GM19035 (cell line): ENCODE measurements at regions not wholly inside any gene's neighbourhood (a gene's known extent, or its start where the extent isn't known, plus 50 kb on each side); places are given as distances from the start of the nearest gene placed in this dataset.
"Not testable (repeated sequence)": the region's sequence is repeated elsewhere in the genome, so short reads cannot be mapped to it uniquely, and the experiment has no call there.

Experiments used
- ATAC-seq: cut with Tn5 transposase; IDR thresholded peaks from one replicate; pipeline ENCODE4 v1.9.1; 2021; ENCODE audit not compliant: unreplicated experiment

GRCh38 chr1:79945391-79945790, 938.9 kb upstream of the ADGRL4 start:
- ATAC-seq: no peak

GRCh38 chr1:79929356-79929755, 922.8 kb upstream of the ADGRL4 start:
- ATAC-seq: no peak

GRCh38 chr1:79928901-79929300, 922.4 kb upstream of the ADGRL4 start:
- no peak for ATAC-seq

GRCh38 chr1:79920960-79921669, 914.6 kb upstream of the ADGRL4 start:
- no peak for ATAC-seq

DNA sequence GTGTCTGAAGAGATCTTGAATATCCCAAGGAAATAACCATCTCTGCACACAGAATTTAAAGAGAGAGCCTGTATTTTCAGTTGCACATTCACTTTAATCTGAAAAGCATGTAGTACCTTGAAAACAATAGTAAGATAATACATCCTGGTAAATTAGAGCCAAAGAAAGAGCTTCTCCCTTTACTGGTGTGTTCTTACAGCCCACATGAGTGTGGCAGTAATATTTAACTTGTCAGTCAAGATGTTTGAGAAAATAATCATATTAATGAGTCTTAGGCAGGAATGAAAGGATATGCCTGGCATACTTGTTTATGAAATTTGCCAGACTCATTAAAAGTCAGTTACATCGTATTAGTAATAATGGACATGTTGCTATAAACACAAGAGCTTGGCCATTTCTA, 908.4 kb upstream of the ADGRL4 start:
- ATAC-seq: no peak

GRCh38 chr1:79912813-79913212, 906.3 kb upstream of the ADGRL4 start:
- ATAC-seq: no peak

DNA sequence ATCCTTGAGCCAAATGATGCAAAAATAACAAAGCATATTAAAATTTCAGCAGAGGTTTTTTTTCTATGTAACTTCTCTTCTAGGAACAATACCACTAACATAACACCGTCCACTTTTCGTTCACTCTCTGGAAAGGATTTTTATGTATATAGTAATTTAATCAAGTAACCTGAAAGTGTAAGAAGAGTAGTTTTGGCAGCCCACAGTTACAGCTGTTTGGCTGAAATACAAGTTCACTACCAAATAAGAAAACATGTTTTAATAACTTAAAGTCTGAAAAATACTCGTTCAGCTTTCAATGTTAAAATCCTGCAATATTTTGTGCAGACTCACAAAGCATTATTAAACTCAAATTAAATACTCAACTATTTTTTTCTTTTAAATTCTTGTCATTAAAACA, 896.8 kb upstream of the ADGRL4 start:
- no peak for ATAC-seq

DNA sequence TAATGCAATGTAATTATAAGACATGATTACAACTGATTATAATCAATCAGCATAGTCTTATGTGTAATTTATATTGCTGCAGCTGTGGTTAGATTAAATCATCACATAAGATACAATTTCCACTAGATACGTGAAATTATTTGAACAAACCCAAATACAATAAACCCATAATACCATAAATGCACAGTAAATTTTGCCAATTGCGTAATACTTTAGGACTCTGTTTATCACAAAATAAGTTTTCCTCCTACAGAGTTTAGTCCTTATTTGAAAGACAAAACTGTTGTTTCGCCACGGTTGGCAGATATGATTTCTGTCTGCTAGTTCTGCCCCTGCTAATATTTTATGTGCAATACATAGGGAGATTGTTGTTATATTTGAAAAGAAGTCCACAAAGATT, 895.9 kb upstream of the ADGRL4 start:
- no peak for ATAC-seq

DNA sequence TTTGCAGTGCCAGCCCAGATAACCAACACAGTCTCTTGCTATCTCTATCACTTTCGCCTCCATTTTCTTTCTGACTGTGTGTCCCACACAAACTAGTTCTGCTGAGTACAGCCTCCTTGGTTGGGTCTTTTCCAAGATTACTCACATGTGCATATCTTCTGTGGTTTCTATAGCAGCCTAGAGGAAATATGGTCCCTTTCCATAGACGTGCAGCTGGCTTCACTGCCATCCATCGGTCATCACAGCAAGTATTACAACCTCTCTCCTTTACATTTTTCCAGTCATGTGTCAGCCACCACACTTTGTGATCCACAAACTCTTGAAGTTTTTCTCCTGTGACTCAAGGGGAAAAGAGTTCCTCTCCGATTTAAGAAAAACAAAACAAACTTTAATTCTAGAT, 893.4 kb upstream of the ADGRL4 start:
- ATAC-seq: no peak

- ATAC-seq: no peak
Measured at GRCh38 chr1:79896140-79896539, 889.6 kb upstream of the ADGRL4 start.

GRCh38 chr1:79895573-79895972, 889.0 kb upstream of the ADGRL4 start:
- no peak for ATAC-seq

- ATAC-seq: not testable (repeated sequence)
Measured at GRCh38 chr1:79894129-79894528, 887.6 kb upstream of the ADGRL4 start.

DNA sequence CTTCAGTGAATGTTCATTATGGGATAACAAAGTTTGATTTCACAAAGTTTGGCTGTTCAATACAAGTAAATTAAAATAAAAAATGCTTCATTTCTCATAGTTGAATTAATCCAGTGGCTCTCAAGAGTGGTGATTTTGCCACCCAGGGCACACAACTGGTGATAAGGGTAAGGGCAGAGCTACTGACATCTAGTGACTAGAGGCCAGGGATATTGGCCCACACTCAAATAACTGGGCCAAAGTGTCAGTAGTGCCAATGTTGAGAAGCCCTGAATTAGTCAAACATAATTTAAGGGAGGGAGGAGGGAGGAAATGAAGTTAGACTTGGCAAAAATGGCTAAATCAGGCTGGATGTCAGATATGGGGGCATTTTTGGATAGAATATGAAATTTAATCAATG, 880.5 kb upstream of the ADGRL4 start:
- ATAC-seq: no peak

- no peak for ATAC-seq
Measured at GRCh38 chr1:79885101-79885500, 878.6 kb upstream of the ADGRL4 start.

- ATAC-seq: no peak
Measured at GRCh38 chr1:79877086-79877485, 870.6 kb upstream of the ADGRL4 start.

GRCh38 chr1:79875187-79875586, 868.7 kb upstream of the ADGRL4 start:
- ATAC-seq: no peak

- no peak for ATAC-seq
Measured at GRCh38 chr1:79874289-79874688, 867.8 kb upstream of the ADGRL4 start.

DNA sequence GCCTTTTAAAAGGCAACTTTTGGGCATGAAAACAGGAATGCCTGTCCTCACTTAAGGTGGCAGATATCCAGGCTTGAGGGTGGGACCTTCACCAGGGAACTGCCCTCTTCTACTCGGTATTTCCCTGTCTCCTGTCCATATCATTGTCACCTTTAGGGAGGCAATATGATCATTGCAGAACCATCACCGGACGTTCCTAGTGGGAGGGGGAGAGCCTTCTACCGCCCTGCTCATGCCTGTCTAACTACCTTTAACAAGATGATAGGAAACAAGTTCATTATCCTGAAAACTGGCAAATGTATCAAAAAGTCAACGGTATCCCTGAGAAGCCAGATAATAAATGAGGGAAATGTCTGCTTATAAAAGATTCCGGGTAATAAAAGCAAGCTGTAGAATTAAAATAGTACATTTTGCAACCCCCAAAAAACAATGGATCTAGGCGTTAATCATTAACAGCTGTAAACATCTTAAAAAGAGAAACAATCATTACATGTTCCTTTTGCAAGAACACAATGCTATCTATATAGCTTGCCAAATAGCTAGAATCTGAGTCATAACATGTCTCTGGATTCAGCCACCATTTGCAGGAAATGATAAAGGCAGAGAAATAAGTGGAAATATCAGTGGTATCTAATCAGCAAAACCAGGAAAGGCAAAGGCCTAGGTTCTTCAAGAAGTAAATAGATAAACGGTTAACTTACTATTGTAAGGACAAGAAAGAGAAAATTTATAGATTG, 852.9 kb upstream of the ADGRL4 start:
- ATAC-seq: no peak

DNA sequence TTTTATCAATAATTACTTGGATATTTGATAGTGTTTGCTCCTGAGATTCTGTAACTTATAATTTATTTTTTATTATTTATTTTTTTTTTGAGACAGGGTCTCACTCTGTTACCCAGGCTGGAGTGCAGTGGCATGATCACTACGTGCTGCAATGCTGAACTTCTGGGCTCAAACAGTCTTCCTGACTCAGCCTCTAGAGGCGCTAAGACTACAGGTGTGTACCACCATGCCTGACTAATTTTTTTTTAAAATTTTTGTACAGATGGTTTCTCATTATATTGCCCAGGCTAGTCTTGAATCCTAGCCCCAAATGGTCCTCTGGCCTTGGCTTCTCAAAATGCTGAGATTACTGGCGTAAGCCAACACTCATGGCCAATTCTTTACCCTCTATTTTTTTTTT, 845.5 kb upstream of the ADGRL4 start:
- peak; percentile 56 for ATAC-seq

DNA sequence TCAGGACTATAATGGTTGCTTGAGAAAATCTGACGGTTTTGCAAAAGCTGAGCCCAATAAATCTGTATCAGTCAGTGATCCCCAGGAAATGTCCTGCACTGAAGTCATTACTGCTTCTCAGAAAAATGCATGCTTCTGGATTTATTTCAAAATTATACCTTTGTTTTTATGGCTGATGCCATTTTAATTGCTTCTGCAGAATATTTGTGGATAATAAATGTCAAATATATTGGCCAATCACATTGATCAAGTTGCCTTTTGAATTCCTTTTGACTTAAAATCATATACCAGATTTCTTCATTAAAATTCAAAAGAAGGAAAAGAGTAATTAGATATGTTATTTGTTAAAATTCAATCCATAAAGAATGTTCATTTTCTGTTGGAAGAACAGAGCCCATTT, 842.9 kb upstream of the ADGRL4 start:
- no peak for ATAC-seq

- ATAC-seq: no peak
Measured at GRCh38 chr1:79848316-79848715, 841.8 kb upstream of the ADGRL4 start.

GRCh38 chr1:79847700-79848099, 841.2 kb upstream of the ADGRL4 start:
- no peak for ATAC-seq

DNA sequence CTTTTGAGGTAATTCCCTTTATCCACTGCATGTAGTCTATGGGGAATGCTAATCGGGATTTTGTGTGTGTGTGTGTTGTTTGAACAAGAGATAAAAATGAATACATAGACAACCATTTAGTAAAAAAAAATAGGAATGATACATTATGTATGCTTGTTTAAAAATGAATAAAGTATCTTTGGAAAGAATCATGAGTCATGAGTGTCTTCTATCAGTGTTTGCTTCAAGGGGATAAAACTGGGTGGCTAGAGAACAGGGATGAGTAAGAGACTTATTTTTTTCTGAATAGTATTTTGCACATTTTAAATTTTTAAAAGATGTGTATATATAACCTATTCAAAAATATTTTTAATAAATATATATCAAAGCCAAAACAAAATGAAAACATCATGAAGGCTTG, 839.4 kb upstream of the ADGRL4 start:
- no peak for ATAC-seq
